H7 (cell line): ENCODE measurements at regions not wholly inside any gene's neighbourhood (a gene's known extent, or its start where the extent isn't known, plus 50 kb on each side); places are given as distances from the start of the nearest gene placed in this dataset.
"Not testable (repeated sequence)": the region's sequence is repeated elsewhere in the genome, so short reads cannot be mapped to it uniquely, and the experiment has no call there.

Source experiments
- DNase-seq: peaks from one replicate; pipeline ENCODE4 v3.0.0; 2012
- H3K27me3 ChIP-seq: 2 replicates; pipeline ENCODE4 v1.6.0; 2011; ENCODE audit warnings: mild to moderate bottlenecking, low read length; ENCODE audit not compliant: control insufficient read depth, insufficient read depth
- H3K36me3 ChIP-seq: replicated peaks from 2 replicates; pipeline ENCODE4 v1.5.1; 2011; ENCODE audit warnings: low read length; ENCODE audit not compliant: control insufficient read depth, insufficient read depth
- H3K4me3 ChIP-seq: 2 replicates; pipeline ENCODE4 v1.5.1; 2011; ENCODE audit warnings: low read depth, mild to moderate bottlenecking, control low read depth, low read length, moderate library complexity; ENCODE audit not compliant: insufficient read depth

GRCh38 chr13:94816256-94816655, 103.9 kb upstream of the SOX21 start:
- no peaks in the 10 kb centered on the region for H3K27me3 ChIP-seq
- H3K36me3 ChIP-seq: no peaks in the 10 kb centered on the region

GRCh38 chr13:94813920-94814475, 101.7 kb upstream of the SOX21 start:
- no peaks in the 10 kb centered on the region for H3K36me3 ChIP-seq
- DNase-seq: no peak
- H3K27me3 ChIP-seq: no peaks in the 10 kb centered on the region
- no peak overlapping the region for H3K4me3 ChIP-seq

More at GRCh38 chr13:94816256-94816655, 103.9 kb upstream of the SOX21 start:
- no peak overlapping the region for H3K4me3 ChIP-seq
- no peak for DNase-seq

- no peak overlapping the region for H3K4me3 ChIP-seq
- H3K36me3 ChIP-seq: no peaks in the 10 kb centered on the region
- no peaks in the 10 kb centered on the region for H3K27me3 ChIP-seq
- DNase-seq: no peak
Measured at GRCh38 chr13:94811753-94812152, 99.4 kb upstream of the SOX21 start.

GRCh38 chr13:94800423-94800822, 88.1 kb upstream of the SOX21 start:
- H3K27me3 ChIP-seq: no peaks in the 10 kb centered on the region
- no peaks in the 10 kb centered on the region for H3K36me3 ChIP-seq
- no peak for DNase-seq
- H3K4me3 ChIP-seq: no peak overlapping the region

GRCh38 chr13:94799299-94799698, 87.0 kb upstream of the SOX21 start:
- Histone ChIP-seq H3K27me3 (no peaks in the 10 kb centered on the region), H3K36me3 (no peaks in the 10 kb centered on the region), H3K4me3 (no peak overlapping the region)
- no peak for DNase-seq

- Histone ChIP-seq H3K4me3 (no peak overlapping the region), H3K27me3 (no peaks in the 10 kb centered on the region), H3K36me3 (no peaks in the 10 kb centered on the region)
- no peak for DNase-seq
Measured at GRCh38 chr13:94798738-94799137, 86.4 kb upstream of the SOX21 start.

GRCh38 chr13:94795292-94795691, 82.9 kb upstream of the SOX21 start:
- no peak for DNase-seq
- no peak overlapping the region for H3K4me3 ChIP-seq
- H3K36me3 ChIP-seq: no peaks in the 10 kb centered on the region

GRCh38 chr13:94786246-94786645, 73.9 kb upstream of the SOX21 start:
- not testable (repeated sequence) for H3K4me3 ChIP-seq

More at GRCh38 chr13:94795292-94795691, 82.9 kb upstream of the SOX21 start:
- no peaks in the 10 kb centered on the region for H3K27me3 ChIP-seq

GRCh38 chr13:94784066-94784465, 71.7 kb upstream of the SOX21 start:
- no peaks in the 10 kb centered on the region for H3K27me3 ChIP-seq
- H3K4me3 ChIP-seq: no peak overlapping the region
- no peaks in the 10 kb centered on the region for H3K36me3 ChIP-seq
- DNase-seq: no peak

More at GRCh38 chr13:94786246-94786645, 73.9 kb upstream of the SOX21 start:
- H3K27me3 ChIP-seq, H3K36me3 ChIP-seq, DNase-seq: not testable (repeated sequence)

- no peak for DNase-seq
- no peaks in the 10 kb centered on the region for H3K27me3 ChIP-seq
- H3K4me3 ChIP-seq: no peak overlapping the region
Measured at GRCh38 chr13:94783489-94783888, 71.1 kb upstream of the SOX21 start.

GRCh38 chr13:94780421-94780820, 68.1 kb upstream of the SOX21 start:
- Histone ChIP-seq H3K36me3 (no peaks in the 10 kb centered on the region), H3K4me3 (no peak overlapping the region), H3K27me3 (no peaks in the 10 kb centered on the region)
- no peak for DNase-seq

More at GRCh38 chr13:94783489-94783888, 71.1 kb upstream of the SOX21 start:
- H3K36me3 ChIP-seq: no peaks in the 10 kb centered on the region

- DNase-seq: no peak
- H3K27me3 ChIP-seq: no peaks in the 10 kb centered on the region
- H3K4me3 ChIP-seq: no peak overlapping the region
- H3K36me3 ChIP-seq: no peaks in the 10 kb centered on the region
Measured at GRCh38 chr13:94778986-94779385, 66.6 kb upstream of the SOX21 start.

GRCh38 chr13:94778585-94778984, 66.2 kb upstream of the SOX21 start:
- H3K4me3 ChIP-seq: no peak overlapping the region
- DNase-seq: no peak
- no peaks in the 10 kb centered on the region for H3K36me3 ChIP-seq
- no peaks in the 10 kb centered on the region for H3K27me3 ChIP-seq

GRCh38 chr13:94776956-94777355, 64.6 kb upstream of the SOX21 start:
- Histone ChIP-seq H3K36me3 (no peaks in the 10 kb centered on the region), H3K27me3 (no peaks in the 10 kb centered on the region), H3K4me3 (no peak overlapping the region)
- DNase-seq: no peak

GRCh38 chr13:94776300-94776699, 64.0 kb upstream of the SOX21 start:
- Histone ChIP-seq H3K36me3 (no peaks in the 10 kb centered on the region), H3K27me3 (no peaks in the 10 kb centered on the region), H3K4me3 (no peak overlapping the region)
- DNase-seq: no peak

- Histone ChIP-seq H3K4me3 (no peak overlapping the region), H3K36me3 (no peaks in the 10 kb centered on the region), H3K27me3 (no peaks in the 10 kb centered on the region)
- no peak for DNase-seq
Measured at GRCh38 chr13:94765814-94766213, 53.5 kb upstream of the SOX21 start.
